Epithelial cell of esophagus (primary cell): ENCODE measurements at regions not wholly inside any gene's neighbourhood (a gene's known extent, or its start where the extent isn't known, plus 50 kb on each side); places are given as distances from the start of the nearest gene placed in this dataset.

ENCODE experiments used
- DNase-seq: peaks from one replicate; pipeline ENCODE4 v3.0.0; 2010; ENCODE audit warnings: low read depth
- H3K4me3 ChIP-seq: 2 replicates; pipeline ENCODE4 v1.5.1; 2011; ENCODE audit warnings: mild to moderate bottlenecking, low read length, control low read depth
- CTCF ChIP-seq: IDR thresholded peaks from 2 replicates; pipeline ENCODE4 v1.5.1; 2011; ENCODE audit warnings: low read depth, mild to moderate bottlenecking, low read length, control low read depth, inconsistent platforms; ENCODE audit not compliant: insufficient read depth; ENCODE audit errors: missing control alignments

- no peak for TF ChIP-seq CTCF
- H3K4me3 ChIP-seq: no peak overlapping the region
- no peak for DNase-seq
Measured at GRCh38 chr18:65017372-65017760, 733.4 kb upstream of the CDH7 start.

- no peak for TF ChIP-seq CTCF
- no peak overlapping the region for H3K4me3 ChIP-seq
- no peak for DNase-seq
Measured at GRCh38 chr18:65016631-65017371, 734.0 kb upstream of the CDH7 start.

GRCh38 chr18:64994370-64994769, 756.4 kb upstream of the CDH7 start:
- no peak overlapping the region for H3K4me3 ChIP-seq
- no peak for DNase-seq
- no peak for TF ChIP-seq CTCF

- no peak overlapping the region for H3K4me3 ChIP-seq
- TF ChIP-seq CTCF: no peak
- no peak for DNase-seq
Measured at GRCh38 chr18:64993695-64994094, 757.1 kb upstream of the CDH7 start.

GRCh38 chr18:64992654-64993053, 758.2 kb upstream of the CDH7 start:
- DNase-seq: no peak
- H3K4me3 ChIP-seq: no peak overlapping the region
- no peak for TF ChIP-seq CTCF

GRCh38 chr18:64991102-64991501, 759.7 kb upstream of the CDH7 start:
- TF ChIP-seq CTCF: no peak
- DNase-seq: no peak
- H3K4me3 ChIP-seq: no peak overlapping the region

GRCh38 chr18:64986906-64987495, 763.8 kb upstream of the CDH7 start:
- DNase-seq: peak; percentile 31

More at GRCh38 chr18:64986906-64987495, 763.8 kb upstream of the CDH7 start:
- no peak for TF ChIP-seq CTCF
- H3K4me3 ChIP-seq: no peak overlapping the region
